Activated CD8-positive, alpha-beta memory T cell treated with anti-CD3 and anti-CD28 coated beads for 24 hours (primary cell): ENCODE measurements at regions not wholly inside any gene's neighbourhood (a gene's known extent, or its start where the extent isn't known, plus 50 kb on each side); places are given as distances from the start of the nearest gene placed in this dataset.

Experiments
- DNase-seq: peaks from one replicate; pipeline ENCODE4 v3.0.0-alpha.2; 2020

DNA sequence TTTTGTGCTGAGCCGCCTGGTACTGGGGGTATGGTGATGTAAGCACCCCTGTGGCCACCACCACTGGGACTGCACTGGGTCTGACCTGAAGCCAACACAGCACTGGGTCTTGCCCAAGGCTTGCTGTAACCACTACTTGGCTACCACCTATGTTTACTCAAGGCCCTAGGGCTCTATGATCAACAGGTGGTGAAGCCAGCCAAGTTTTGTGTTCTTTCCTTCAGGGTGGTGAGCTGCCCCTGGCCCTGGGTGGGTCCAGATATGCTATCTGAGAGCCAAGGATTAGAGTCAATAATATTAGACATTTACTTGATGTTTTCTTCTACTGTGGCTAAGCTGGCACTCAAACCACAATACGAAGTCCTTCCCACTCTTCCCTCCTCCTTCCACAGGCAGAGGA, 55.1 kb upstream of the PAGE4 start:
- DNase-seq = no peak

DNA sequence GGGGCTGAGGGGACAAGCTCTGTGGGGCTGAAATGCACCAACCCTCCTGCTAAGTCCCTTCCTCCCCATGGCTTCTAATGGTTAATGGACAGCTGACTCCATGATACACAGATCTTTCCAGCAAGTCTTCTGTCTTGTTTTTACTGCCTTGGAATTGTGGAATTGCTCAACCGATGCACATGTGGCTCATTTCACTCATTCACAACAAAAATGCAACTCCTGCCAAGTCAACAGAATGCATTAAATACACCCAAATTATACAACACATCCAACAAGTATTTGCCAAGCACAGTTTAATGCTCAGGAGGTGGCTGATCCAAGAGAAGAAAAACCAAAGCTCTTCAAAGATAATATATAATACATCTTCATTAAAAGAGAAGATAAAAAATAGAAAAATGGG, 61.9 kb upstream of the PAGE4 start:
- DNase-seq = no peak

DNA sequence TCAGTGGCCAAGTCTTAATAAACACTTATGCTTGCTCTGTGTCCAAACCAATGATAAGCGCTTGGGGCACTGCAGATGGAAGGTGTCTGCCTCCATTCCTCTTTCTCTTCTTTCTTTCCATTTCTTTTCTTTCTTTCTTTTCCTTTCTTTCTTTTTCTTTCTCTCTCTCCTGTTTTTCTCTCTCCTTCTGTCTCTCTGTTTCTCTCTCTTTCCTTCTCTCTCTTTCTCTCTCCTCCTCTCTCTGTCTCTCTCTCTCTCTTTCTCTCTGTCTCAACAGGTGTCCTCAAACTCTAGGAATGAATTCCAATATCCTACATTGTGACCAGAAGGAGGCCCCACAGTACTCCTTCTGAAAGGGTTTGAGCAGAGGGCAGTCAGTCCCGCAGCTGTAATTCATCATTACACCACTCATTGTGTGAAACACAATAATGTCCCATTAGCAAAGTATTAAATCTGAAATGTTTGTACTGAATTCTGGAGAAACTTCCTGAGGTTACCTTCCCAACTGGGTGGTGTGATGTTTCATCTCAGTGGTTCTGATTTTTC, 66.5 kb upstream of the PAGE1 start:
- DNase-seq = no peak

DNA sequence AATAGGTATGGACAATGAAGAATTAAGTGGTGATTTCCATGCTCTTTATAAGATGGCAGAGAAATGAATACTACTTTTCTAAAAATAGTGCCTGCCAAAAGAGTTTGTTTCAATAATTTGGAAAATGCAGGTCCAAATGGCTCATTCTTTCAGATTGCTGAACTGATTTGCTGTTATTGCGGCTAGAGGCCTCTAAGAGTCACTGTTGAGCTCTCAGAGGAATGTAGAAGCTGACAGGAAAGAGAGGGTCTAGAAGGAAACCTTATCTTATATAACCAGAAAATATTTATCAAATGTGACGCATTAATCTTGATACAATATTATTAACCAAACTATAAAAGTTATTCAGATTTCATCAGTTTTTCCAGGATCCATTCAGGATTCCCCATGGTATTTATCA, 65.7 kb upstream of the PAGE1 start:
- no peak for DNase-seq

DNA sequence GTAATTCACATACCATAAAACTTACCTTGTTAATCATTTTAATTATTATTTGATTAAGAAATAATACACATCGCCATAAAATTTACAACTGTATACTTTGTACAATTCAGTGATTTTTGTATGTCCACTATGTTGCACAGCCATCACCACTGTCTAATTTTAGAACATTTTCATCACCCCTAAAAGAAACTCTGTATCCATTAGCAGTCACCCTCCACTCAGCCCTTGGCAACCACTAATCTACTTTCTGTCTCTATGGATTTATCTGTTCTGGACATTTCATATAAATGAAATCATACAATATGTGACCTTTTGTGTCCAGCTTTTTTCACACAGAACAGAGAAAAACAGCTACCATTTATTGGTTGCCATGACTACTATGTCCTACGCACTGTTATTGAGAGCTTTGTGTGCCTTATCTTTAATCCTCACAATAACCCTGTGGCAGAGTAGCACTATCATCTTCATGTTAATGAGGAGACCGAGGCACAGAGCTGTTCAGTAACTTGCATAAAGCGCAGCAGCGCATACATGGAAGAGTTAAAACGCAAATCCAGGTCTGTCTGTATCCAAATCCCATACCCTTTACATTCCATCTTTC, 64.6 kb upstream of the PAGE1 start:
- DNase-seq = no peak

DNA sequence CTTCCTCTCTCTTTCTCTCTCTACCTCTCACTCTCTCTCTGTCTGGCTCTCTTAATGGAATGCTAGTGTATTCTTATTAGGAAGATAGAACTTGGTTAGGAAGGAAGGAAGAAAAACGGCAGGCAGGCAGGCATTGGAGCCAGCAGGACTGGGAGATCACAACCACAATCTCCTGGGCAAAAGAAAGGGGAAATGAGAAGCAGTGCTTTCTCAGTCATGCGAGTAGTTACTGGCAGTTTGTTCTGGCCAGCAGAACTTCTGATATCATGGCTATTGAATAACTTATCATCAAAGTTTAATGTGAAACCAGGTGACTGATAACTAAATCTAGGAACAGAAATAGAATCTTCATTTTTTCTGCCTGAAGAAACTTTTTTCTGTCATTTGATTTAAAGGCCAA, 60.9 kb upstream of the PAGE1 start:
- DNase-seq = no peak

DNA sequence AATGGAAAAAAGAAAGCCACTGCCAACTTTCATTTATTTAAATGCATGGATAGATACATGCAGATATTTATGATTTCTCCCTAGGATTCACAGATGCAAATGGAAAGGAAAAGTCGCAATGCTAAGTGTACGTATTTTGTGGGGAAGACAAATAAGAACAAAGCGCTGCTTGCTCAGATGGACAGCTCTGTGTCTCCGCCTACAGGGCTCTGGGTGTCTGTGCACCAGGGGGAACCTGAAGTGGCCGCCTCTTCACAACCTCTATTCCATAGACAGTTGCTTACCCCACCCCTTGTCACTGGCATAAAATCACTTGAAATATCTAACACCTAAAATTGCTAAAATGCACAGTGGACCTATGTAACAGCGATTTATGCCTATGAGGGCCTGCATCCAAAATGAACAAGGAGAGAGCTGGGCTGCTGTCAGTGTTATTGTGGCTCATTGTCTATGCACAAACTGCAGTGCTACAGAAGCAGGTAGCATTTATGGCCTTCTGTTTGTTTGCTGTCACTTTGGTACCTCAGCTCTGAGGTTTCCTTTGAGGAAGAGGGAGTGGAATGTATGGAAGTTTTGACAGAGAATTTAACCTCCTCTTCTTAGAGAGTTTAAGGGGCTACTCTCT, 58.6 kb upstream of the PAGE1 start:
- DNase-seq = peak; percentile 63

DNA sequence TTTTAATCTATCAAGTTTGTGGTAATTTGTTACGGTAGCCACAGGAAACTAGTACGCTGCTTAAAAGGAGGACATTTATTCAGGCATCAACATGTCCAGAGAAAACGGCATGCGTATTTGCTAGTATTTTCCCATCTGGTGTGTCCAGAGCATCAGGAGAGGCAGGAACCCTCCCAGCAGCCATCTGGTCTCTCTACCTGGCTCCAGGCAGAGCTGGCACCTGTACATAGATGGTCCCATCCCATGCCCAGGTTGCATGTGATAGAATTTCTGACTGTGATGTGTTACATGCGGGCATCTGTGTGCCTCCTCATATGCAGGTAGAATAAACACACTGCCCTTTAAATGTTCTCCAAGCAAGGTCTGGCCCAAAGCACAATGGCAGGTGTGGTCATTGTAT, 57.9 kb upstream of the PAGE1 start:
- no peak for DNase-seq

DNA sequence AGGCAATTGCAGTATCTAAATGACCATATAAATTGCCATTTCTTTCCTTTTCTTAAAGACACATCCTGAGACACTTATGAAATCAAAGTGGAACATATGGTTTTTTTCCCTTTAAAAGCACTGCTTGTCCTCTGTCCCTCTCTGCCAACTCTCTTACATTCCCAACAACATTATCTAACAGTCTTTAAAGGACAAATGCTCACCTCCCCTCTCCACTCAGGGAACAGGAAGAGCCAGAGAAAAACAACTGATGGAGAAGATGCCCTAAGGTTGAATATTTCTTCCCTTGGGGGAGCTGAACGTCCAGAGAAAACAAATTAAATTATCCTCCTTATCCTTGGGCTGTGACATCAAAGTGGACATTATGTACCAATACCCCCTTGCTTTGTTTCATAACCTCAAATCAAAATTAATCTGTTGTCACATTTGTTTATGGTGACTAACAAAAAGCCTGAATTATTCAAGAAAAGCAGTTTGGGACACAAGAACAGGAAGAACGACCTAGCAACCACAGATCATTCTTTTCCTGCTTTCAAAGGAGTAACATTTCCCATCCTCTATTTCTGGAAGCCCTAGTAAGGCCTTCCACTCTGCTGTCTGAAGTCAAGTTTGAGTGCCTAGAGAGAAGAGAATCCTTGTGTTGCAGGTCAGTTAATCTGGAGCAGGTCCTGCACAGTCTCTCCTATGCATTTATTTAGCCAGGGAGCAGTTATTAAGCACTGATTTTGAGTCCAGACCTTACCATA, 52.6 kb upstream of the PAGE1 start:
- DNase-seq = no peak

DNA sequence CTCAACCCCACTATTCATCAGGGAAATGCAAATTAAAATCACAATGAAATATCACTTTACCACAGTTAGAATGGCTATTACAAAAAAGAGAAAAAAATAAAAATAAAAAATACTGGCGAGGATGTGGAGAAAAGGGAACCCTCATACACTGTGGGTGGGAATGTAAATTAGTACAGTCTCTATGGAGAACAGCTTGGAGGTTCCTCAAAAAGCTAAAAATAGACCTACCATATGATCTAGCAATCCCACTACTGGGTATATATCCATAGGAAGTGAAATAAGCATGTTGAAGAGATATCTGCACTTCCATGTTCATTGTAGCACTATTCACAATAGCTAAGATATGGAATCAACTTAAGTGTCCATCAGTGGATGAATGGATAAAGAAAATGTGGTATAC, 50.5 kb upstream of the PAGE1 start:
- DNase-seq = no peak
